H1 (cell line): ENCODE measurements at regions not wholly inside any gene's neighbourhood (a gene's known extent, or its start where the extent isn't known, plus 50 kb on each side); places are given as distances from the start of the nearest gene placed in this dataset.

Source experiments
- CTCF ChIA-PET: fragments of 300-600 bp; sonication (Branson Sonifier 250); formaldehyde crosslinking; loops from one replicate; lab custom pipeline; 2021; ENCODE audit not compliant: partially characterized antibody; lab: Charles Lee
- POLR2A ChIA-PET: fragments of 300-600 bp; sonication (Branson Sonifier 250); formaldehyde crosslinking; loops from one replicate; lab custom pipeline; 2021; ENCODE audit warnings: inconsistent platforms; ENCODE audit not compliant: partially characterized antibody; lab: Charles Lee
- DNase-seq, 2 experiments: peaks; one replicate each; pipeline versions ENCODE4 v3.0.0 to v3.0.0-alpha.2; 2010 to 2022; ENCODE audit warnings: low spot score in 2 of 2, low read depth in 1 of 2, mixed read lengths in 1 of 2
- FAIRE-seq: peaks from 2 replicates; lab custom pipeline; 2011; peaks lifted over from hg19 to GRCh38; lab: Jason Lieb, UNC
- H2AFZ ChIP-seq: 2 replicates; pipeline ENCODE4 v1.8.1; 2012; ENCODE audit warnings: low read length, inconsistent platforms
- H2AK5ac ChIP-seq: 2 replicates; pipeline ENCODE4 v1.6.1; 2013; ENCODE audit warnings: low read depth, low read length
- H2BK120ac ChIP-seq: replicated peaks from 2 replicates; pipeline ENCODE3; 2013; ENCODE audit warnings: low read depth, low read length, inconsistent platforms
- H2BK12ac ChIP-seq: 2 replicates; pipeline ENCODE4 v1.6.1; 2013; ENCODE audit warnings: low read depth, low read length
- H2BK15ac ChIP-seq: 2 replicates; pipeline ENCODE4 v1.6.1; 2013; ENCODE audit warnings: low read length
- H2BK20ac ChIP-seq: 2 replicates; pipeline ENCODE4 v1.6.1; 2013; ENCODE audit warnings: low read length
- H2BK5ac ChIP-seq: 2 replicates; pipeline ENCODE4 v1.6.1; 2013; ENCODE audit warnings: low read depth, low read length
- H3K14ac ChIP-seq: 2 replicates; pipeline ENCODE4 v1.6.1; 2013; ENCODE audit warnings: inconsistent platforms; ENCODE audit not compliant: insufficient read length
- H3K18ac ChIP-seq: 2 replicates; pipeline ENCODE4 v1.6.1; 2013; ENCODE audit warnings: low read length; ENCODE audit errors: extremely low read depth
- H3K23ac ChIP-seq: 2 replicates; pipeline ENCODE4 v1.6.1; 2013; ENCODE audit warnings: inconsistent platforms; ENCODE audit not compliant: insufficient read length
- H3K23me2 ChIP-seq: 2 replicates; pipeline ENCODE4 v1.6.1; 2013; ENCODE audit warnings: low read depth, low read length
- H3K27ac ChIP-seq: 2 replicates; pipeline ENCODE4 v1.6.1; 2011; ENCODE audit warnings: low read depth, low read length, inconsistent platforms
- H3K27me3 ChIP-seq, 4 experiments: replicated peaks in 1 of 4; 1 replicate in 1 of 4; 2 replicates in 3 of 4; pipeline versions ENCODE4 v1.6.1 to v1.8.1; 2011 to 2013; ENCODE audit warnings: low read length in 3 of 4, mild to moderate bottlenecking in 3 of 4, inconsistent platforms in 2 of 4, mixed read lengths in 2 of 4, moderate library complexity in 1 of 4; ENCODE audit not compliant: control insufficient read depth in 3 of 4, insufficient read depth in 3 of 4; ENCODE audit errors: extremely low read depth in 1 of 4
- H3K36me3 ChIP-seq, 4 experiments: 2 replicates each; pipeline versions ENCODE4 v1.6.1 to v1.8.1; 2011 to 2013; ENCODE audit warnings: mild to moderate bottlenecking in 4 of 4, low read length in 3 of 4, moderate library complexity in 2 of 4, control low read depth in 1 of 4, inconsistent platforms in 1 of 4; ENCODE audit not compliant: insufficient read depth in 4 of 4, control insufficient read depth in 2 of 4
- H3K4ac ChIP-seq: replicated peaks from 2 replicates; pipeline ENCODE3; 2013; ENCODE audit warnings: low read length, low read depth, mixed read lengths, inconsistent platforms; ENCODE audit not compliant: insufficient read length
- H3K4me1 ChIP-seq, 4 experiments: replicated peaks in 1 of 4; 1 replicate in 1 of 4; 2 replicates in 3 of 4; pipeline versions ENCODE4 v1.6.1 to v1.8.1; 2011 to 2013; ENCODE audit warnings: low read length in 3 of 4, inconsistent platforms in 2 of 4, mixed read lengths in 1 of 4; ENCODE audit not compliant: insufficient read depth in 4 of 4, control insufficient read depth in 3 of 4
- H3K4me2 ChIP-seq, 2 experiments: 2 replicates each; pipeline versions ENCODE4 v1.6.1 to v1.8.1; 2011 to 2013; ENCODE audit warnings: low read depth in 2 of 2, low read length in 2 of 2, control low read depth in 1 of 2, inconsistent platforms in 1 of 2, mild to moderate bottlenecking in 1 of 2; ENCODE audit not compliant: insufficient read depth in 1 of 2
- H3K4me3 ChIP-seq, 4 experiments: fragments of 200-600, 300-600 bp in 1 of 4; sonication (generic), shearing (Covaris generic), sonication (Bioruptor Twin) in 1 of 4; 2 replicates each; pipeline versions ENCODE4 v1.5.1 to v1.8.1; 2011 to 2016; ENCODE audit warnings: low read length in 4 of 4, low read depth in 3 of 4, control low read depth in 2 of 4, inconsistent platforms in 2 of 4, mild to moderate bottlenecking in 2 of 4, mixed read lengths in 1 of 4, moderate library complexity in 1 of 4; ENCODE audit not compliant: insufficient read depth in 2 of 4; ENCODE audit errors: extremely low read depth in 1 of 4
- H3K56ac ChIP-seq: replicated peaks from 2 replicates; pipeline ENCODE3; 2013; ENCODE audit warnings: low read depth, mild to moderate bottlenecking, mixed read lengths, low read length, inconsistent platforms; ENCODE audit not compliant: insufficient read length
- H3K79me1 ChIP-seq: 2 replicates; pipeline ENCODE4 v1.6.1; 2013; ENCODE audit warnings: low read depth, low read length, control low read depth
- H3K79me2 ChIP-seq, 2 experiments: 2 replicates each; pipeline versions ENCODE4 v1.6.1 to v1.8.1; 2012 to 2013; ENCODE audit warnings: low read length in 2 of 2, mild to moderate bottlenecking in 2 of 2, inconsistent platforms in 1 of 2; ENCODE audit not compliant: insufficient read depth in 2 of 2, control insufficient read depth in 1 of 2
- H3K9ac ChIP-seq, 4 experiments: replicated peaks in 1 of 4; 1 replicate in 1 of 4; 2 replicates in 3 of 4; pipeline versions ENCODE4 v1.6.1 to v1.8.1; 2011 to 2013; ENCODE audit warnings: low read depth in 3 of 4, low read length in 3 of 4, control low read depth in 2 of 4, mild to moderate bottlenecking in 2 of 4, moderate library complexity in 2 of 4, inconsistent platforms in 1 of 4; ENCODE audit errors: extremely low read depth in 1 of 4
- H3K9me3 ChIP-seq, 2 experiments: 2 replicates each; pipeline versions ENCODE4 v1.6.1 to v1.8.1; 2012 to 2013; ENCODE audit warnings: mild to moderate bottlenecking in 2 of 2, moderate library complexity in 2 of 2, control low read depth in 1 of 2, inconsistent platforms in 1 of 2, low read depth in 1 of 2, low read length in 1 of 2, mixed read lengths in 1 of 2; ENCODE audit not compliant: insufficient read depth in 2 of 2
- H4K20me1 ChIP-seq, 2 experiments: replicated peaks in 1 of 2; 2 replicates each; pipeline versions ENCODE3 to v1.8.1; 2011 to 2013; ENCODE audit warnings: inconsistent platforms in 2 of 2, low read length in 2 of 2, mild to moderate bottlenecking in 1 of 2; ENCODE audit not compliant: insufficient read depth in 2 of 2, control insufficient read depth in 1 of 2
- H4K5ac ChIP-seq: 2 replicates; pipeline ENCODE4 v1.6.1; 2013; ENCODE audit warnings: low read length, low read depth, mixed read lengths, inconsistent platforms; ENCODE audit not compliant: insufficient read length
- H4K8ac ChIP-seq: 2 replicates; pipeline ENCODE4 v1.8.0; 2013; ENCODE audit warnings: mild to moderate bottlenecking, moderate library complexity, low read length, inconsistent platforms; ENCODE audit not compliant: insufficient read depth; ENCODE audit errors: extremely low read depth
- H4K91ac ChIP-seq: replicated peaks from 2 replicates; pipeline ENCODE3; 2013; ENCODE audit warnings: low read length, mixed read lengths, inconsistent platforms; ENCODE audit not compliant: insufficient read length
- CHD1 ChIP-seq: IDR thresholded peaks from 2 replicates; pipeline ENCODE4 v1.6.1; 2012; ENCODE audit warnings: low read depth, low read length, improper control_type of control experiment
- GTF2F1 ChIP-seq: IDR thresholded peaks from 2 replicates; pipeline ENCODE4 v1.6.1; 2012; ENCODE audit warnings: low read depth, low read length, improper control_type of control experiment, borderline replicate concordance
- JUN ChIP-seq: IDR thresholded peaks from 2 replicates; pipeline ENCODE4 v1.6.1; 2011; ENCODE audit warnings: low read depth, mild to moderate bottlenecking, improper control_type of control experiment, low read length
- RFX5 ChIP-seq: IDR thresholded peaks from 2 replicates; pipeline ENCODE4 v1.6.1; 2011; ENCODE audit warnings: low read depth, low read length, improper control_type of control experiment, borderline replicate concordance
- WGBS, 2 experiments: shearing (Covaris generic) in 1 of 2; methylation state at CpG; one replicate each; pipeline versions ENCODE4 v1.1.6 to v1.1.7; 2013 to 2015; ENCODE audit warnings: low lambda C conversion rate in 2 of 2, mixed read lengths in 2 of 2, inconsistent platforms in 1 of 2, low coverage in 1 of 2, missing lambda C conversion rate in 1 of 2; ENCODE audit not compliant: insufficient replicate concordance in 2 of 2, insufficient coverage in 1 of 2, insufficient read length in 1 of 2; ENCODE audit errors: extremely low coverage in 1 of 2, missing lambda C conversion rate in 1 of 2; 5-methylcytosine and 5-hydroxymethylcytosine counted together

- Histone ChIP-seq H4K20me1 (no peaks in the 10 kb centered on the region), H3K79me2 (no peaks in the 10 kb centered on the region), H3K9me3 (no peaks in the 10 kb centered on the region), H3K4me3 (no peak overlapping the region), H3K4me1 (no peaks in the 10 kb centered on the region), H3K23ac (no peak overlapping the region), H2AK5ac (no peak overlapping the region), H3K27ac (no peak overlapping the region), H2BK15ac (no peak overlapping the region), H3K36me3 (no peaks in the 10 kb centered on the region), H2BK20ac (no peak overlapping the region), H3K14ac (no peak overlapping the region), H3K4me2 (no peak overlapping the region), H4K8ac (no peak overlapping the region), H3K9ac (no peak overlapping the region), H4K91ac (no peak overlapping the region), H2AFZ (no peak overlapping the region), H3K4ac (no peak overlapping the region)
- FAIRE-seq (no peak), DNase-seq (no peak)
- CTCF ChIA-PET, result no interaction called here
- no peak for TF ChIP-seq JUN
- no peak for TF ChIP-seq RFX5
- no peak for TF ChIP-seq GTF2F1
- TF ChIP-seq CHD1, result no peak
- TF ChIP-seq, all 59 proteins: peak for 0
- no peak overlapping the region for H3K56ac ChIP-seq
- H4K5ac ChIP-seq, result no peak overlapping the region
- H3K79me1 ChIP-seq, result no peaks in the 10 kb centered on the region
- 89% methylated on average over 1 of the region's 1 CpG; no CpG with 5 or more reads in 1 of the 2 experiments for WGBS, 2 experiments
- no peak overlapping the region for H2BK5ac ChIP-seq
- no peak overlapping the region for H2BK120ac ChIP-seq
- no peaks in the 10 kb centered on the region for H3K23me2 ChIP-seq
- no peak overlapping the region for H3K18ac ChIP-seq
- POLR2A ChIA-PET, result no interaction called here
- no peaks in the 10 kb centered on the region for H3K27me3 ChIP-seq
- no peak overlapping the region for H2BK12ac ChIP-seq
Observed at GRCh38 chr13:82522872-82523271, 1359.4 kb downstream of the SLITRK1 start.
